Left lung (tissue), 4 donors: ENCODE measurements at regions not wholly inside any gene's neighbourhood (a gene's known extent, or its start where the extent isn't known, plus 50 kb on each side); places are given as distances from the start of the nearest gene placed in this dataset.

Experiments used
- ATAC-seq: fragments of 200-7000 bp; cut with Tn5 transposase; one replicate; pipeline ENCODE4 v1.9.1; 2020; ENCODE audit warnings: moderate library complexity
- DNase-seq, 4 donors: peaks; one replicate each; pipeline ENCODE4 v3.0.0-alpha.2; 2013 to 2020
- H3K27ac ChIP-seq, 2 donors: fragments of 200-600 bp; sonication (generic) in 1 of 2; one replicate each; pipeline versions ENCODE4 v1.5.0 to v1.8.0; 2020 to 2021
- H3K27me3 ChIP-seq, 2 donors: fragments of 200-600 bp; sonication (generic) in 1 of 2; one replicate each; pipeline versions ENCODE4 v1.5.0 to v1.8.0; 2020 to 2021
- H3K36me3 ChIP-seq, 2 donors: fragments of 200-600 bp; sonication (generic) in 1 of 2; one replicate each; pipeline versions ENCODE4 v1.5.0 to v1.8.0; 2020 to 2021
- H3K4me1 ChIP-seq, 2 donors: fragments of 200-600 bp; one replicate each; pipeline ENCODE4 v1.8.0; 2021
- H3K4me3 ChIP-seq, 2 donors: fragments of 200-600 bp; sonication (generic) in 1 of 2; one replicate each; pipeline versions ENCODE4 v1.5.0 to v1.8.0; 2020 to 2021; ENCODE audit warnings: mild to moderate bottlenecking in 1 of 2
- H3K9me3 ChIP-seq, 2 donors: fragments of 200-600 bp; sonication (generic) in 1 of 2; one replicate each; pipeline versions ENCODE4 v1.5.0 to v1.8.0; 2020 to 2021
- CTCF ChIP-seq, 2 donors: fragments of 200-600 bp; sonication (generic) in 1 of 2; IDR thresholded peaks; one replicate each; pipeline versions ENCODE4 v1.5.0 to v1.8.0; 2021; ENCODE audit warnings: antibody characterized with exemption in 2 of 2
- intact Hi-C, 2 donors: fragments of 100-400 bp; cut with DNase I; formaldehyde crosslinking; loops; one replicate each; pipeline versions ENCODE4 v1.11.2 to v1.14.2; 2022
- donor health status: DM: no; HTN: yes; CAD: no.
- donor health status: DM: no; HTN: no; CAD: no.

GRCh38 chr4:125008676-125009075 lies 296.1 kb upstream of the ANKRD50 start:
- Histone ChIP-seq H3K4me3 (no peak overlapping the region), H3K27me3 (no peaks in the 10 kb centered on the region), H3K9me3 (no peaks in the 10 kb centered on the region), H3K27ac (no peak overlapping the region), H3K4me1 (no peaks in the 10 kb centered on the region), H3K36me3 (no peaks in the 10 kb centered on the region)
- DNase-seq (no peak), ATAC-seq (no peak)
- TF ChIP-seq CTCF (IDR thresholded peaks at IDR 0.05) = no peak
- intact Hi-C loops = no loop called here

- no peak for TF ChIP-seq CTCF (IDR thresholded peaks at IDR 0.05)
- Histone ChIP-seq H3K4me1 (no peaks in the 10 kb centered on the region), H3K27ac (no peak overlapping the region), H3K4me3 (no peak overlapping the region), H3K27me3 (no peaks in the 10 kb centered on the region), H3K36me3 (no peaks in the 10 kb centered on the region), H3K9me3 (no peaks in the 10 kb centered on the region)
- ATAC-seq = no peak
- no peak for DNase-seq
- intact Hi-C loops = no loop called here
Observed at GRCh38 chr4:125004676-125005075, 292.1 kb upstream of the ANKRD50 start.

GRCh38 chr4:125003840-125004239 lies 291.3 kb upstream of the ANKRD50 start:
- no peak overlapping the region for H3K27ac ChIP-seq
- H3K27me3 ChIP-seq = no peaks in the 10 kb centered on the region
- DNase-seq (no peak), ATAC-seq (no peak)
- no peaks in the 10 kb centered on the region for H3K4me1 ChIP-seq
- intact Hi-C loops = no loop called here
- no peaks in the 10 kb centered on the region for H3K9me3 ChIP-seq
- no peak overlapping the region for H3K4me3 ChIP-seq
- no peaks in the 10 kb centered on the region for H3K36me3 ChIP-seq
- no peak for TF ChIP-seq CTCF (IDR thresholded peaks at IDR 0.05)

GRCh38 chr4:124997991-124998390 lies 285.5 kb upstream of the ANKRD50 start:
- Histone ChIP-seq H3K36me3 (no peaks in the 10 kb centered on the region), H3K9me3 (no peaks in the 10 kb centered on the region), H3K4me1 (no peaks in the 10 kb centered on the region), H3K4me3 (no peak overlapping the region), H3K27ac (no peak overlapping the region), H3K27me3 (no peaks in the 10 kb centered on the region)
- DNase-seq = no peak
- no peak for ATAC-seq
- intact Hi-C loops = no loop called here
- TF ChIP-seq CTCF (IDR thresholded peaks at IDR 0.05) = no peak

- no peak for TF ChIP-seq CTCF (IDR thresholded peaks at IDR 0.05)
- intact Hi-C loops = no loop called here
- no peak overlapping the region for H3K27ac ChIP-seq
- ATAC-seq (no peak), DNase-seq (no peak)
- H3K4me1 ChIP-seq = no peaks in the 10 kb centered on the region
- no peaks in the 10 kb centered on the region for H3K9me3 ChIP-seq
- H3K27me3 ChIP-seq = no peaks in the 10 kb centered on the region
- H3K36me3 ChIP-seq = no peaks in the 10 kb centered on the region
- no peak overlapping the region for H3K4me3 ChIP-seq
Observed at GRCh38 chr4:124997124-124997523, 284.6 kb upstream of the ANKRD50 start.
